Large intestine (tissue), 3 donors: ENCODE measurements at regions not wholly inside any gene's neighbourhood (a gene's known extent, or its start where the extent isn't known, plus 50 kb on each side); places are given as distances from the start of the nearest gene placed in this dataset.

Experiments
- DNase-seq, 2 donors: peaks; one replicate each; pipeline versions ENCODE4 v3.0.0 to v3.0.0-alpha.2; 2013
- H3K27ac ChIP-seq: one replicate; pipeline ENCODE4 v1.5.1; 2013; ENCODE audit warnings: low read length
- H3K27me3 ChIP-seq: 2 replicates; pipeline ENCODE4 v1.6.1; 2013; ENCODE audit warnings: low read length; ENCODE audit not compliant: control insufficient read depth, insufficient read depth
- H3K36me3 ChIP-seq: 2 replicates; pipeline ENCODE4 v1.6.1; 2013; ENCODE audit warnings: low read length; ENCODE audit not compliant: control insufficient read depth, insufficient read depth
- H3K4me1 ChIP-seq: one replicate; pipeline ENCODE4 v1.6.1; 2013; ENCODE audit warnings: low read length; ENCODE audit not compliant: control insufficient read depth, insufficient read depth
- H3K4me3 ChIP-seq: one replicate; pipeline ENCODE4 v1.5.1; 2013; ENCODE audit warnings: low read length
- H3K9me3 ChIP-seq: one replicate; pipeline ENCODE4 v1.6.1; 2013; ENCODE audit warnings: mild to moderate bottlenecking, low read depth, low read length, moderate library complexity; ENCODE audit not compliant: control insufficient read depth
- WGBS: methylation state at CpG from one replicate; pipeline ENCODE4 v1.1.5; 2013; ENCODE audit warnings: low lambda C conversion rate; ENCODE audit not compliant: insufficient coverage; 5-methylcytosine and 5-hydroxymethylcytosine counted together

DNA sequence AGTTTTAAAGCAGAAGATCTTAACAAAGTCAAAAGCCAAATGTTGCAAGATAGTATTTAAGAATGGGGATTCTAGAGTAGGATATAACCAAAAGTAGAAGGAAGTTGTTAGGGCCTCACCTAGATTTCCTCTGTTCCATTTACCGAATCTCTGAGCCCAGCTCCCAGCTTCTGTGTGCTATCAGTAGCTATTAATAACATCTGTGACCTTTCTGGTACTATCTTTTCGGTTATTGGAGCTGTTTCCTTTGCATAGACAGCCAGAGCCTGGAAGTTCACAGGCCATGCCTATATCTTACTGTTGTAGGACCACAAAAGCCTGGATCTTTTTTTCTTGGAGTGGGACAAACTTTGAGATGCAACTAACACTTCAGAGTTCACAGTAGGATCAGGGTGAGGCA is 244.2 kb downstream of the PPP1R2C start:
- Histone ChIP-seq H3K4me3 (no peak overlapping the region), H3K27me3 (no peaks in the 10 kb centered on the region), H3K4me1 (peaks cover 11% of the 10 kb centered on the region), H3K27ac (no peak overlapping the region), H3K36me3 (no peaks in the 10 kb centered on the region), H3K9me3 (no peaks in the 10 kb centered on the region)
- no CpG with 5 or more reads among the region's 2 CpGs for WGBS
- no peak for DNase-seq

DNA sequence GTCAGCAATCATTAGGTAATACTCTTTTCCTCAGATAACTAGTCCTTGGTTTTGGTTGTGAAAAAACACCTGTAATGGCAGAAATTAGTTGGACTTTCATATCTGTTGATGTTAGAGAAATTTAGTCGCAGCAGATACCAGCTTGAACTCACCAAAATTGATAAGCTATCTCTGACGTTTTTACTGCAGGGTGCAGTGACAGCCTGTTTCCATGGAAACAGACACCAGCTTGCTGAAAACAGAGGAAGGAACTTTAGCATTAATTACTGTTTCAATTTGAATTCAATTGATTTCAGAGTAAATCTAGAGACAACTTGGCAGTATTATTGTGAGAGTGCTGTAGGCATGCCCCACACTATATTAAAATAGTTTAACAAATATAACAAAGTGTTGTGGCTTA is 246.5 kb downstream of the PPP1R2C start:
- Histone ChIP-seq H3K27ac (peak overlapping the region; percentile 56), H3K27me3 (no peaks in the 10 kb centered on the region), H3K36me3 (no peaks in the 10 kb centered on the region), H3K4me3 (no peak overlapping the region), H3K4me1 (peaks cover 5% of the 10 kb centered on the region), H3K9me3 (no peaks in the 10 kb centered on the region)
- WGBS, result no CpG with 5 or more reads among the region's 2 CpGs
- DNase-seq, result peak; percentile 52 to 75

DNA sequence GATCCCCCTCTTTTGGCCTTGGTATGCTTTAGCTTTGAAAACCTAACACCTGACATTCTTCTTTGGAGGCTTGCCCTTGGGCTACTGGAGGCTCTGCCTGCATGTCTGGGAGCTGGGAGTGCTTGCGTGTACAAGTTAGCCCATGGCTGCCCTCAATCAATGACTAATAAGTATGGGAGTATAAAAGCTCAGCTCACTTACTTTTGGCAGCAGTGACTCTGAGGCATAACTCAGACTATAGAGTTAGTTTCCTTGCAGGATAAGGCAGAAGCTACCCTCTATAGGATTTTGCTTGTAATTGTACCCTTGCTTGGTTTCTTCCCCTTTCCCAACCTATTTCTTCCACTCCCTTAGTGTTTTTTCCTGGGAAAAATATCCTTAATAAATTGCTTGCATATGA is 247.9 kb downstream of the PPP1R2C start:
- WGBS, result no CpG with 5 or more reads among the region's 1 CpG
- DNase-seq, result peak in 1 of 2 donors; percentile 18
- H3K4me1 ChIP-seq, result peaks cover 4% of the 10 kb centered on the region

DNA sequence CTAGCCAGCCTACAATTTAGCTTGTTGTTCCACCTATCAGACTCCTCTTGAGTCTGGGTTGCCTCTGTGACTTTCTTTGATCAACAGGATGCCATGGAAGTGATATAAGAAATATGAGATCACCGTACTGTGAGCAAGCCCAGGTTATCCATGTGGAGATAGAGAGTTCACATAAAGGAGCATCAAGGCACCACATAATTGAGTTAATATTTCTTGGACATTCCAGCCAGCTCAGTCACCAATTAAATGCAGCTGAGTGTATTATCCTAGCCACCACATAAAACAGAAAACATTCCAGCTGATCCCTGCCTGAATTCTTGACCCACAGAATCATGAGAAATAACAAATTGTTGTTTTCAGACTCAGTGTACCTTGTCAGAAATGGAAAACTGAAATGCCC is 253.6 kb downstream of the PPP1R2C start:
- no CpG with 5 or more reads among the region's 1 CpG for WGBS
- H3K4me1 ChIP-seq, result no peaks in the 10 kb centered on the region
- no peak overlapping the region for H3K27ac ChIP-seq
- H3K36me3 ChIP-seq, result no peaks in the 10 kb centered on the region
- no peaks in the 10 kb centered on the region for H3K27me3 ChIP-seq
- H3K9me3 ChIP-seq, result no peaks in the 10 kb centered on the region
- no peak overlapping the region for H3K4me3 ChIP-seq
- DNase-seq, result no peak

More for the DNA sequence above, 247.9 kb downstream of the PPP1R2C start:
- H3K27me3 ChIP-seq, result no peaks in the 10 kb centered on the region
- no peaks in the 10 kb centered on the region for H3K36me3 ChIP-seq
- no peaks in the 10 kb centered on the region for H3K9me3 ChIP-seq
- H3K4me3 ChIP-seq, result no peak overlapping the region
- no peak overlapping the region for H3K27ac ChIP-seq

DNA sequence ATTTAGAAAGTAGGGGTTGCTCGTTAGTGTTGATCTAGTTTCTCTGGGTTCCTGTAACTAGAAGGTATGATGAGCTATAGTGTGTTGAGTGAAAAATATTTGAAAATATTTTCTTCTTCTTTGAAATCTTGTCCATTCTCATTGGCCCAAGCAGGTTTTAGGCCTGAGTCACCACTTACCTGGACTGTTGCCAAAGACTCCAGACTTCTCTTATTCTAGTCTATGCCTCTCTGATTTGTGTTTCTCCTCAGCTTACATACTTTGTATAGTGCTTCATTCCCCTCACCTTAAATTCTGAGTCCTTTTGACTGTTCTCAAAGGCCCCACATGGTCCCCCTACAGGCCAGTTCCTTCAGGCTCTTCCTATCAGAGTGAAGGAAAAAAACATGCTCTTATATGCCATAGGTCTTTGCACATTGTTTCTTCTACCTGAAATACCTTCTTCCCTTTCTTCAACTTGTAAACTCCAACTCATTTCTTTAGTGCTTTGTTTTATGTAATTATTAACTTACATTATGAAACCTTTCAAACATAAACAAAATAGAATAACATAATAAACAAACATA is 258.2 kb downstream of the PPP1R2C start:
- Histone ChIP-seq H3K4me3 (no peak overlapping the region), H3K27ac (no peak overlapping the region), H3K27me3 (no peaks in the 10 kb centered on the region), H3K36me3 (no peaks in the 10 kb centered on the region), H3K9me3 (no peaks in the 10 kb centered on the region), H3K4me1 (no peaks in the 10 kb centered on the region)
- no peak for DNase-seq
- WGBS, result no CpG with 5 or more reads among the region's 1 CpG

DNA sequence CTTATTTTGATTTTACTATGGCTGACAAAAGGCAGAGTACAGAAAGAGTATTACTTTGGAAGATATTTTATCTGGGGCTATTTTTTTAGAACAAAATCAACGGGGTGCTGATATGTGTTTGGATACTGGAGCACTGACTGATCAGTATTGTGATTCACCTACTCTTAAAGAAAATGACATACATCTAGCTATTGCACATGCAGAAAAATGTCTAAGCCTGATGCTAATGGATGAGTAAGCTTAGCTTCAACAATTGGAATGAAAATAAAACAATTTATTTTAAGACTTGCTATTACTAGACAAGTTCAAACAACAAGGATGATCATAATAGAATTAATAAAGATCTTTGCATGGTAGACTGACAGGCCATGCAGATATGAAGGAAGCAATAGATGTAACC is 262.0 kb downstream of the PPP1R2C start:
- H3K9me3 ChIP-seq, result no peaks in the 10 kb centered on the region
- no peak for DNase-seq
- H3K36me3 ChIP-seq, result no peaks in the 10 kb centered on the region
- no peaks in the 10 kb centered on the region for H3K27me3 ChIP-seq
- no peak overlapping the region for H3K27ac ChIP-seq
- no peaks in the 10 kb centered on the region for H3K4me1 ChIP-seq
- no peak overlapping the region for H3K4me3 ChIP-seq
- no CpG with 5 or more reads among the region's 1 CpG for WGBS

- Histone ChIP-seq H3K27ac (no peak overlapping the region), H3K27me3 (no peaks in the 10 kb centered on the region), H3K36me3 (no peaks in the 10 kb centered on the region), H3K4me3 (no peak overlapping the region), H3K9me3 (no peaks in the 10 kb centered on the region), H3K4me1 (no peaks in the 10 kb centered on the region)
- no CpG with 5 or more reads among the region's 7 CpGs for WGBS
- DNase-seq, result no peak
Measured at GRCh38 chrX:42505016-42505415, 272.9 kb downstream of the PPP1R2C start.

- Histone ChIP-seq H3K36me3 (no peaks in the 10 kb centered on the region), H3K9me3 (no peaks in the 10 kb centered on the region), H3K4me3 (no peak overlapping the region), H3K27ac (no peak overlapping the region), H3K4me1 (no peaks in the 10 kb centered on the region), H3K27me3 (no peaks in the 10 kb centered on the region)
- no peak for DNase-seq
- WGBS, result no CpG with 5 or more reads among the region's 2 CpGs
Measured at GRCh38 chrX:42499620-42500019, 278.3 kb downstream of the PPP1R2C start.

GRCh38 chrX:42497356-42497755 is 280.6 kb downstream of the PPP1R2C start:
- no peaks in the 10 kb centered on the region for H3K36me3 ChIP-seq
- WGBS, result no CpG with 5 or more reads among the region's 4 CpGs
- no peak for DNase-seq
- H3K27me3 ChIP-seq, result no peaks in the 10 kb centered on the region
- H3K9me3 ChIP-seq, result no peaks in the 10 kb centered on the region
- no peak overlapping the region for H3K27ac ChIP-seq
- no peaks in the 10 kb centered on the region for H3K4me1 ChIP-seq
- H3K4me3 ChIP-seq, result no peak overlapping the region

DNA sequence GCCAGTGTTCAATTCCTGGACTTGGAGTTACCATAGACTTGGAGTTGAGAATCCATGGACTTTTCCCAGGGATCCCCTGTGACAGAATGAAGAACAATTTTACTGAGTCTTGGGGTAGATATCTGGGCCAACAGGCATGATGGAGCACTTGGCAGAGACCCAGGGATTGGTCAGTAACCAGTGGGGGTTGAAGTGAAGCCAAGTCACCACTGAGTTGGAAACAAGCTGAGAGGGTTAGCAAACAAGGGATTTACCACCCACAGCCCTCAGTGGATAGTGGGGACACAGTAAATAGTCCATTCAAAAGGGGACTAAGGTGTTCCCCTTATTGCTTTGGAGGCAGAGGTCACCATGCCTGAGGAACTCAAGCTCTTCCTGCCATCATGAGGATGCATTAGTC is 281.7 kb downstream of the PPP1R2C start:
- no peak overlapping the region for H3K4me3 ChIP-seq
- no peaks in the 10 kb centered on the region for H3K36me3 ChIP-seq
- H3K27ac ChIP-seq, result no peak overlapping the region
- H3K27me3 ChIP-seq, result no peaks in the 10 kb centered on the region
- no peak for DNase-seq
- no peaks in the 10 kb centered on the region for H3K9me3 ChIP-seq
- H3K4me1 ChIP-seq, result no peaks in the 10 kb centered on the region

- WGBS, result no CpG with 5 or more reads among the region's 7 CpGs
- no peaks in the 10 kb centered on the region for H3K4me1 ChIP-seq
- no peak overlapping the region for H3K27ac ChIP-seq
- no peaks in the 10 kb centered on the region for H3K9me3 ChIP-seq
- H3K27me3 ChIP-seq, result no peaks in the 10 kb centered on the region
- no peaks in the 10 kb centered on the region for H3K36me3 ChIP-seq
- no peak for DNase-seq
- no peak overlapping the region for H3K4me3 ChIP-seq
Measured at GRCh38 chrX:42495139-42495538, 282.8 kb downstream of the PPP1R2C start.
